Esophagus squamous epithelium (tissue), 5 donors: ENCODE measurements at regions not wholly inside any gene's neighbourhood (a gene's known extent, or its start where the extent isn't known, plus 50 kb on each side); places are given as distances from the start of the nearest gene placed in this dataset.
"Not testable (repeated sequence)": the region's sequence is repeated elsewhere in the genome, so short reads cannot be mapped to it uniquely, and the experiment has no call there.

Experiments used
- DNase-seq: peaks from one replicate; lab custom pipeline; 2025; lab: John Stamatoyannopoulos, UW
- H3K27ac ChIP-seq, 4 donors: fragments of 200-600 bp; sonication (generic); one replicate each; pipeline ENCODE4 v1.5.1; 2016 to 2019; ENCODE audit warnings: mild to moderate bottlenecking in 1 of 4
- H3K27me3 ChIP-seq, 4 donors: fragments of 200-600 bp; sonication (generic); 1 replicate in 3 of 4; 2 replicates in 1 of 4; pipeline versions ENCODE4 v1.5.1 to v1.6.0; 2017 to 2021; ENCODE audit warnings: antibody characterized with exemption in 1 of 4
- H3K36me3 ChIP-seq, 3 donors: fragments of 200-600 bp; sonication (generic); one replicate each; pipeline ENCODE4 v1.5.1; 2016 to 2019
- H3K4me1 ChIP-seq, 3 donors: fragments of 200-600 bp; sonication (generic); one replicate each; pipeline ENCODE4 v1.5.1; 2017 to 2019
- H3K4me3 ChIP-seq, 4 donors: fragments of 200-600 bp; sonication (generic); 1 replicate in 3 of 4; 2 replicates in 1 of 4; pipeline ENCODE4 v1.5.1; 2016 to 2019; ENCODE audit warnings: mild to moderate bottlenecking in 2 of 4, moderate library complexity in 1 of 4
- H3K9me3 ChIP-seq, 3 donors: fragments of 200-600 bp; sonication (generic); one replicate each; pipeline ENCODE4 v1.5.1; 2016 to 2019
- CTCF ChIP-seq, 6 experiments: fragments of 450-650 bp in 4 of 6; fragments of 200-600 bp in 2 of 6; sonication (generic) in 2 of 6; IDR thresholded peaks; one replicate each; pipeline ENCODE4 v1.5.1; 2016 to 2019; ENCODE audit warnings: antibody characterized with exemption in 6 of 6, mild to moderate bottlenecking in 4 of 6, moderate library complexity in 4 of 6
- POLR2A ChIP-seq, 4 donors: fragments of 450-650 bp; IDR thresholded peaks; one replicate each; pipeline ENCODE4 v1.6.1; 2017; ENCODE audit warnings: antibody characterized with exemption in 4 of 4, mild to moderate bottlenecking in 4 of 4, moderate library complexity in 3 of 4
- WGBS, 2 donors: methylation state at CpG; one replicate each; pipeline ENCODE4 v1.1.5; 2018; 5-methylcytosine and 5-hydroxymethylcytosine counted together
- intact Hi-C: fragments of 100-400 bp; cut with DNase I; formaldehyde crosslinking; loops from one replicate; pipeline ENCODE4 v1.15.0; 2022
- donor health status: DM: yes; HTN: yes; CAD: no.

DNA sequence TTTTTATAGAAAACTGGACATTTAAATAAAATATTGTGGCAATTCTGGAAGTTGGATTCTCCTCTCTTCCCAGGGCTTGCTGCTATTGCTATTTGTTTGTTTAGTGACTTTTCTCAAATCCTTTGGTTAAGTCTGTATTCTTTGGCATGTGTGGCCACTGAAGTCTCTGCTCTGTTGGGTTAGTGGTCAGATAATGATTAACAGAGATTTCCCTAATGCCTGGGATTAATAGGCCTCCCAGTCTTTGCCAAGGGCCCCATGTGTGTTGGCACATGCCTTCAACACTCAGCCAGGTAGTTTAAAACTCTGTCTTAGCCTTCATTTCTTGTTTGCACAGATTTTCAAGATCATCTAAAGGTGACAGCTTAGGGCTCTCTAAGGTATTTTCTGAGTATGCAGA, 92.8 kb upstream of the EPB41L4A start:
- Histone ChIP-seq H3K27me3 (no peaks in the 10 kb centered on the region), H3K4me1 (no peaks in the 10 kb centered on the region), H3K36me3 (no peaks in the 10 kb centered on the region), H3K27ac (no peak overlapping the region), H3K4me3 (no peak overlapping the region), H3K9me3 (peaks cover 0 to 12% (median 0%) of the 10 kb centered on the region in 3 donors)
- intact Hi-C loops, result no loop called here
- TF ChIP-seq POLR2A (IDR thresholded peaks at IDR 0.05) (no peak), CTCF (IDR thresholded peaks at IDR 0.05) (no peak)
- DNase-seq, result no peak

GRCh38 chr5:112512901-112513300, 93.8 kb upstream of the EPB41L4A start:
- intact Hi-C loops, result no loop called here

DNA sequence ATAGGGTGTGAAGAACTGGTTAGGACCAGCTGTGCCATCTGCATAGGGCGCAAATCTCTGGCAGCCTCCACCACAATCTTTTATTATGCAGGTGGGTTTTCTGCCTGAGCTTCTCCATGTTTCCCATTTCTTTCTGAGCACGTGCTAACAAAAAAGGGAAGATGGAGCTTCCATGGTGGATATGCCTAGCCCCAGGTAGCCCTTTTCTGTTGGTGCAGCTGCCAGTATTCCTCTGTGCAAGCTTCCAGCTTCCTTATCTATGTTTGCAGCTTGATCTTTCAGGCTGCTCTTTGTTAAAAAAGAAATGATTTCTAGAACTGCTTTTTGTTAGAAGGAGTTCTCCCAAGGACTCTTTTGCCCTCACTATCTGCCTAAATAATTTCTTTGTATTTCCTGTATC, 95.0 kb upstream of the EPB41L4A start:
- Histone ChIP-seq H3K9me3 (peaks cover 0 to 12% (median 0%) of the 10 kb centered on the region in 3 donors), H3K36me3 (no peaks in the 10 kb centered on the region), H3K4me3 (no peak overlapping the region), H3K27ac (no peak overlapping the region), H3K27me3 (no peaks in the 10 kb centered on the region), H3K4me1 (no peaks in the 10 kb centered on the region)
- no peak for DNase-seq
- no peak for TF ChIP-seq POLR2A (IDR thresholded peaks at IDR 0.05)
- TF ChIP-seq CTCF (IDR thresholded peaks at IDR 0.05), result no peak
- WGBS, 2 donors, result 52 to 55% methylated on average over 2 of the region's 2 CpGs
- intact Hi-C loops, result no loop called here

More at GRCh38 chr5:112512901-112513300, 93.8 kb upstream of the EPB41L4A start:
- Histone ChIP-seq H3K4me1 (no peaks in the 10 kb centered on the region), H3K4me3 (no peak overlapping the region), H3K36me3 (no peaks in the 10 kb centered on the region), H3K27ac (no peak overlapping the region), H3K27me3 (no peaks in the 10 kb centered on the region), H3K9me3 (peaks cover 0 to 12% (median 0%) of the 10 kb centered on the region in 3 donors)
- DNase-seq, result no peak
- TF ChIP-seq CTCF (IDR thresholded peaks at IDR 0.05) (no peak), POLR2A (IDR thresholded peaks at IDR 0.05) (no peak)
- WGBS, 2 donors, result 72 to 82% methylated on average over 2 of the region's 2 CpGs

DNA sequence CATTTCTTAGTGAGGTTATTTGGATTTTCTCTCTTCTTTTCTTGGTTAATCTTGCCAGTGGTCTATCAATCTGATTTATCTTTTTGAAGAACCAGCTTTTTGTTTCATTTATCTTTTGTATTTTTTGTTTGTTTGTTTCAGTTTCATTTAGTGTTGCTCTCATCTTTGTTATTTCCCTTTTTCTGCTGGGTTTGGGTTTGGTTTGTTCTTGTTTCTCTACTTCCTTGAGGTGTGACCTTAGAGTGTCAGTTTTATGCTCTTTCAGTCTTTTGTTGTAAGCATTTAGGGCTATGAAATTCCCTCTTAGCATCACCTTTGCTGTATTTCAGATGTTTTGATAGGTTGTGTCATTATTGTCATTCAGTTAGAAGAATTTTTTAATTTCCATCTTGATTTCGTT, 101.4 kb upstream of the EPB41L4A start:
- H3K9me3 ChIP-seq, H3K27me3 ChIP-seq, H3K36me3 ChIP-seq, H3K27ac ChIP-seq, H3K4me3 ChIP-seq, DNase-seq, intact Hi-C loops: not testable (repeated sequence)
- peaks cover 0 to 18% (median 3%) of the 10 kb centered on the region in 3 donors for H3K4me1 ChIP-seq
- 44 to 53% methylated on average over 1 of the region's 1 CpG for WGBS, 2 donors

DNA sequence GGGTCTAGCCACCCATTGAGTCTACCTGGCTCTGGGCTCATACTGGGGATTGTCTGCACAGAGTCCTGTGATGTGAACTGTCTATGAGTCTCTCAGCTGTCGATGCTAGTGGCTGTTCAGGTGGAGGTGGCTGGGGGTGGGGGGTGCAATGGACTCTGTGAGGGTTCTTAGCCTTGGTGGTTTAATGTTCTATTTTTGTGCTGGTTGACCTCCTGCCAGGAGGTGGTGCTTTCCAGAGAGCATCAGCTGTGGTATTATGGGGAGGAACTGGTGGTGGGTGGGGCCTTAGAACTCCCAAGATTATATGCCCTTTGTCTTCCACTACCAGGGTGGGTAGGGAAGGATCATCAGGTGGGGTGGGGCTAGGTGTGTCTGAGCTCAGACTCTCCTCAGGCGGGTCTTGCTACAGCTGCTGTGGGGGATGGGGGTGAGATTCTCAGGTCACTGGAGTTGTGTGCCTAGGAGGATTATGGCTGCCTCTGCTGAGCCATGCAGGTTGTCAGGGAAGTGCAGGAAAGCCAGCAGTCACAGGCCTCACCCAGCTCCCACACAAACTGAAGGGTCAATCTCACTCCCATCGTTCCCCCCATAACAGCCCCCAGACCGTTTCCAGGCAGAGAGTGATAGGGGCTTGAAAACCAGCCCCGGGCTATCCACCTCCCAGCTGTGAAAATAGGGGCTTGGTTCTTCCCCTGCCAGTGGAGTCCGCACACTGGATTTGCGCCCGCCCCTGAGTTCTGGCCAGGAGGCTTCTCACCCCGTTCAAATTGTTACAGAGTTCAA, 104.0 kb upstream of the EPB41L4A start:
- Histone ChIP-seq H3K4me1 (peaks cover 0 to 18% (median 3%) of the 10 kb centered on the region in 3 donors), H3K27ac (peak overlapping the region; percentile 34 to 68 (median 50))
- DNase-seq, H3K36me3 ChIP-seq, H3K9me3 ChIP-seq, H3K27me3 ChIP-seq, intact Hi-C loops, H3K4me3 ChIP-seq: not testable (repeated sequence)
- TF ChIP-seq POLR2A (IDR thresholded peaks at IDR 0.05), result peak in 1 of 4 donors; percentile 20
- WGBS, 2 donors, result 84 to 93% methylated on average over 4 to 7 of the region's 9 CpGs

DNA sequence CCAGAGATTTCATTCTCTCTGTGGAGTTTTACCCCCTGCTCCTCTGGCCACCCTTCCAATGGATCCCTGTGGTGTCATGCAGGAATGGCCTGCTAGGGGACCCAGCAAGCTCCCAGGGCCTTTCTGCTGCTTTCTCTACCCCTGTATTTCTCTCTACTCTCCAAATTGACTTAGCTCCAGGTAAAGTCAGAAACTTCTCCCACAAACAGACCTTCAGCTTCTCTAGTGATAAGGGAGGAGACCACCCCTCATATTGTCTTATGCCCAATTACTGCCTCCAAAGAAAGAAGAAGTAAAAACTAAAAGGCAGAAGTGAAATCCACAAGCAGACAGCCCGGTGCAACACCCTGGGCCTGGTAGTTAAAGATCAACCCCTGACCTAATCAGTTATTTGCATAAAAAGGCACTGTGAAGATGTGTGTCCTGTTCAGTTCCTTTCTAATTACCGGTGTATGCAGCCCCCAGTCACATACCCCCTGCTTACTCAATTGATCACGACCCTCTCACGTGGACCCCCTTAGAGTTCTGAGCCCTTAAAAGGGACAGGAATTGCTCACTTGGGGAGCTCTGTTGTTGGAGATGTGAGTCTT, 104.7 kb upstream of the EPB41L4A start:
- H3K4me3 ChIP-seq, intact Hi-C loops, DNase-seq, H3K9me3 ChIP-seq, H3K27me3 ChIP-seq, H3K36me3 ChIP-seq: not testable (repeated sequence)
- 61 to 83% methylated on average over 4 of the region's 4 CpGs for WGBS, 2 donors
- Histone ChIP-seq H3K4me1 (peaks cover 0 to 18% (median 3%) of the 10 kb centered on the region in 3 donors), H3K27ac (peak overlapping the region in 3 of 4 donors; percentile 28 to 63 (median 48))
